ENCODE measurements at regions not wholly inside any gene's neighbourhood (a gene's known extent, or its start where the extent isn't known, plus 50 kb on each side); places are given as distances from the start of the nearest gene placed in this dataset.

DNA sequence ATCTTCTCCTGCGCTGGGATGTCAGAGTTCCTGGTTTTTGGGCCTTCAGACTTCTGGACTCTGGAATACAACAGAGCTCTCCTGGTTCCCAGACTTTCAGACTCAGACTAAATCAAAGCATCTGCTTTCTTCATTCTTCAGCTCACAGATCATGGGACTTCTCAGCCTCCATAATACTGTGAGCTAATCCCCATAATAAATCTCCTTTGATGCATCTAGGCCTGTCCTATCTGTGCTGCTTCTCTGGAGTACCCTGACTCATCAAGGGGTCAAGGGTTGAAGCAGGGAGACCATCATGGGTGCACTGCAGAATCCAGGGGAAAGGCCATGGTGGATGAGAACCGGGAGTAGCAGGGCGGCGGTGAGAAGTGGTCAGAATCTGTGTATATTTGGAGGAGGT is 1094.1 kb upstream of the TMEM132C start:
- TF ChIP-seq, protein P1, sequence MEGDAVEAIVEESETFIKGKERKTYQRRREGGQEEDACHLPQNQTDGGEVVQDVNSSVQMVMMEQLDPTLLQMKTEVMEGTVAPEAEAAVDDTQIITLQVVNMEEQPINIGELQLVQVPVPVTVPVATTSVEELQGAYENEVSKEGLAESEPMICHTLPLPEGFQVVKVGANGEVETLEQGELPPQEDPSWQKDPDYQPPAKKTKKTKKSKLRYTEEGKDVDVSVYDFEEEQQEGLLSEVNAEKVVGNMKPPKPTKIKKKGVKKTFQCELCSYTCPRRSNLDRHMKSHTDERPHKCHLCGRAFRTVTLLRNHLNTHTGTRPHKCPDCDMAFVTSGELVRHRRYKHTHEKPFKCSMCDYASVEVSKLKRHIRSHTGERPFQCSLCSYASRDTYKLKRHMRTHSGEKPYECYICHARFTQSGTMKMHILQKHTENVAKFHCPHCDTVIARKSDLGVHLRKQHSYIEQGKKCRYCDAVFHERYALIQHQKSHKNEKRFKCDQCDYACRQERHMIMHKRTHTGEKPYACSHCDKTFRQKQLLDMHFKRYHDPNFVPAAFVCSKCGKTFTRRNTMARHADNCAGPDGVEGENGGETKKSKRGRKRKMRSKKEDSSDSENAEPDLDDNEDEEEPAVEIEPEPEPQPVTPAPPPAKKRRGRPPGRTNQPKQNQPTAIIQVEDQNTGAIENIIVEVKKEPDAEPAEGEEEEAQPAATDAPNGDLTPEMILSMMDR (conservative IDR thresholded peaks at IDR 0.05; ENCODE audit: low read depth in 2 of 2) = no peak
- TF ChIP-seq POLR2AphosphoS5 (IDR thresholded peaks at IDR 0.05; ENCODE audit: low read depth) (no peak), ZNF114 (CRISPR knock-in tag; IDR thresholded peaks at IDR 0.05) (no peak), EZH2 (IDR thresholded peaks at IDR 0.05; ENCODE audit: low read depth, unreplicated experiment) (no peak), JUNB (IDR thresholded peaks at IDR 0.05; ENCODE audit: unreplicated experiment) (no peak), EZH2phosphoT487 (IDR thresholded peaks at IDR 0.05; ENCODE audit: unreplicated experiment) (no peak)
- TF ChIP-seq, protein P2, sequence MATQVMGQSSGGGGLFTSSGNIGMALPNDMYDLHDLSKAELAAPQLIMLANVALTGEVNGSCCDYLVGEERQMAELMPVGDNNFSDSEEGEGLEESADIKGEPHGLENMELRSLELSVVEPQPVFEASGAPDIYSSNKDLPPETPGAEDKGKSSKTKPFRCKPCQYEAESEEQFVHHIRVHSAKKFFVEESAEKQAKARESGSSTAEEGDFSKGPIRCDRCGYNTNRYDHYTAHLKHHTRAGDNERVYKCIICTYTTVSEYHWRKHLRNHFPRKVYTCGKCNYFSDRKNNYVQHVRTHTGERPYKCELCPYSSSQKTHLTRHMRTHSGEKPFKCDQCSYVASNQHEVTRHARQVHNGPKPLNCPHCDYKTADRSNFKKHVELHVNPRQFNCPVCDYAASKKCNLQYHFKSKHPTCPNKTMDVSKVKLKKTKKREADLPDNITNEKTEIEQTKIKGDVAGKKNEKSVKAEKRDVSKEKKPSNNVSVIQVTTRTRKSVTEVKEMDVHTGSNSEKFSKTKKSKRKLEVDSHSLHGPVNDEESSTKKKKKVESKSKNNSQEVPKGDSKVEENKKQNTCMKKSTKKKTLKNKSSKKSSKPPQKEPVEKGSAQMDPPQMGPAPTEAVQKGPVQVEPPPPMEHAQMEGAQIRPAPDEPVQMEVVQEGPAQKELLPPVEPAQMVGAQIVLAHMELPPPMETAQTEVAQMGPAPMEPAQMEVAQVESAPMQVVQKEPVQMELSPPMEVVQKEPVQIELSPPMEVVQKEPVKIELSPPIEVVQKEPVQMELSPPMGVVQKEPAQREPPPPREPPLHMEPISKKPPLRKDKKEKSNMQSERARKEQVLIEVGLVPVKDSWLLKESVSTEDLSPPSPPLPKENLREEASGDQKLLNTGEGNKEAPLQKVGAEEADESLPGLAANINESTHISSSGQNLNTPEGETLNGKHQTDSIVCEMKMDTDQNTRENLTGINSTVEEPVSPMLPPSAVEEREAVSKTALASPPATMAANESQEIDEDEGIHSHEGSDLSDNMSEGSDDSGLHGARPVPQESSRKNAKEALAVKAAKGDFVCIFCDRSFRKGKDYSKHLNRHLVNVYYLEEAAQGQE (IDR thresholded peaks at IDR 0.05; ENCODE audit: unreplicated experiment) = no peak
